C4-2B (cell line): ENCODE measurements at regions not wholly inside any gene's neighbourhood (a gene's known extent, or its start where the extent isn't known, plus 50 kb on each side); places are given as distances from the start of the nearest gene placed in this dataset.

Source experiments
- CTCF ChIP-seq: fragments of 450-650 bp; conservative IDR thresholded peaks from 2 replicates; pipeline ENCODE4 v1.5.1; 2017; ENCODE audit warnings: mild to moderate bottlenecking
- ZFX ChIP-seq: fragments of 450-650 bp; IDR thresholded peaks from 2 replicates; pipeline ENCODE4 v1.6.1; 2017

- TF ChIP-seq CTCF (no peak), ZFX (no peak)
Observed at GRCh38 chr11:80448709-80449108, 1007.9 kb upstream of the TENM4 start.
